Osteoblast (primary cell): ENCODE measurements at regions not wholly inside any gene's neighbourhood (a gene's known extent, or its start where the extent isn't known, plus 50 kb on each side); places are given as distances from the start of the nearest gene placed in this dataset.
"Not testable (repeated sequence)": the region's sequence is repeated elsewhere in the genome, so short reads cannot be mapped to it uniquely, and the experiment has no call there.

Source experiments
- DNase-seq: peaks from one replicate; pipeline ENCODE4 v3.0.0; 2011; ENCODE audit warnings: low spot score, mixed read lengths; ENCODE audit not compliant: insufficient read length; ENCODE audit errors: missing footprints
- H2AFZ ChIP-seq: 2 replicates; pipeline ENCODE4 v1.6.0; 2011; ENCODE audit warnings: mild to moderate bottlenecking, low read length
- H3K27ac ChIP-seq: 2 replicates; pipeline ENCODE4 v1.5.1; 2011; ENCODE audit warnings: mild to moderate bottlenecking, low read depth, low read length, moderate library complexity
- H3K27me3 ChIP-seq: 2 replicates; pipeline ENCODE4 v1.6.0; 2012; ENCODE audit warnings: mild to moderate bottlenecking, control low read depth, inconsistent platforms, low read length, moderate library complexity; ENCODE audit not compliant: insufficient read depth
- H3K36me3 ChIP-seq: 2 replicates; pipeline ENCODE4 v1.5.1; 2011; ENCODE audit warnings: mild to moderate bottlenecking, low read length, control low read depth, moderate library complexity; ENCODE audit not compliant: insufficient read depth
- H3K4me1 ChIP-seq: 2 replicates; pipeline ENCODE4 v1.5.1; 2011; ENCODE audit warnings: mild to moderate bottlenecking, low read length, control low read depth, moderate library complexity; ENCODE audit not compliant: insufficient read depth
- H3K4me2 ChIP-seq: 2 replicates; pipeline ENCODE4 v1.6.0; 2011; ENCODE audit warnings: mild to moderate bottlenecking, low read length; ENCODE audit not compliant: insufficient read depth
- H3K4me3 ChIP-seq: fragments of 200-600 bp; sonication (generic); 3 replicates; pipeline ENCODE4 v1.5.1; 2012; ENCODE audit warnings: mild to moderate bottlenecking, low read length, inconsistent platforms; ENCODE audit not compliant: insufficient read depth
- H3K79me2 ChIP-seq: 2 replicates; pipeline ENCODE4 v1.6.0; 2012; ENCODE audit warnings: mild to moderate bottlenecking, low read length, control low read depth, inconsistent platforms; ENCODE audit not compliant: insufficient read depth
- H3K9me3 ChIP-seq: 2 replicates; pipeline ENCODE4 v1.5.1; 2011; ENCODE audit warnings: low read depth, low read length, control low read depth
- H4K20me1 ChIP-seq: 2 replicates; pipeline ENCODE4 v1.6.0; 2012; ENCODE audit warnings: mild to moderate bottlenecking, low read length, control low read depth; ENCODE audit not compliant: insufficient read depth
- TF ChIP-seq, protein P1 (sequence below): IDR thresholded peaks from 2 replicates; pipeline ENCODE4 v1.5.1; 2011; ENCODE audit warnings: mild to moderate bottlenecking, low read depth, low read length, moderate library complexity; ENCODE audit errors: extremely low read depth

DNA sequence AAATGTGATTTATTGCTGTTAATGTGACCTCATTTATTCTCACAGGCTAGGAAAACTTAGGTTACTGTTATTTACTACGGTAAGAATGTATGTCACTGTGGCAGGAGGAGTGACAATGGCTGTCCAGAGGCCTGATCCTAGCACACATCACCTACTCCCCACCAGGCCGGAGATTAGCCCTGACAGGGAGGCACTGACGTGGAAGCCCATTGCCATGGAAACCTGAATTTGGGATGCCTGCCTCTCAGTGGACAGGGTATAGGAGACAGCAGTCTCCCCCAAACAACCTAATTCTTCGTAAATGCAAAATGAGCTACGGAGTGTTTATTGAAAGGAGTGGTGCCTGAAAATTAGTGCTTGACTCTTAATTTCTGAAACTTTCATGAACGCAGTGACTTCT is 87.6 kb upstream of the SMARCA2 start:
- no peaks in the 10 kb centered on the region for H3K79me2 ChIP-seq
- no peaks in the 10 kb centered on the region for H3K9me3 ChIP-seq
- no peak overlapping the region for H3K27ac ChIP-seq
- no peak for DNase-seq
- H4K20me1 ChIP-seq = no peaks in the 10 kb centered on the region
- no peak overlapping the region for H3K4me3 ChIP-seq
- no peak overlapping the region for H3K4me2 ChIP-seq
- no peaks in the 10 kb centered on the region for H3K27me3 ChIP-seq
- H3K36me3 ChIP-seq = no peaks in the 10 kb centered on the region
- TF ChIP-seq, protein P1, sequence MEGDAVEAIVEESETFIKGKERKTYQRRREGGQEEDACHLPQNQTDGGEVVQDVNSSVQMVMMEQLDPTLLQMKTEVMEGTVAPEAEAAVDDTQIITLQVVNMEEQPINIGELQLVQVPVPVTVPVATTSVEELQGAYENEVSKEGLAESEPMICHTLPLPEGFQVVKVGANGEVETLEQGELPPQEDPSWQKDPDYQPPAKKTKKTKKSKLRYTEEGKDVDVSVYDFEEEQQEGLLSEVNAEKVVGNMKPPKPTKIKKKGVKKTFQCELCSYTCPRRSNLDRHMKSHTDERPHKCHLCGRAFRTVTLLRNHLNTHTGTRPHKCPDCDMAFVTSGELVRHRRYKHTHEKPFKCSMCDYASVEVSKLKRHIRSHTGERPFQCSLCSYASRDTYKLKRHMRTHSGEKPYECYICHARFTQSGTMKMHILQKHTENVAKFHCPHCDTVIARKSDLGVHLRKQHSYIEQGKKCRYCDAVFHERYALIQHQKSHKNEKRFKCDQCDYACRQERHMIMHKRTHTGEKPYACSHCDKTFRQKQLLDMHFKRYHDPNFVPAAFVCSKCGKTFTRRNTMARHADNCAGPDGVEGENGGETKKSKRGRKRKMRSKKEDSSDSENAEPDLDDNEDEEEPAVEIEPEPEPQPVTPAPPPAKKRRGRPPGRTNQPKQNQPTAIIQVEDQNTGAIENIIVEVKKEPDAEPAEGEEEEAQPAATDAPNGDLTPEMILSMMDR = no peak
- H2AFZ ChIP-seq = no peak overlapping the region
- H3K4me1 ChIP-seq = no peaks in the 10 kb centered on the region

DNA sequence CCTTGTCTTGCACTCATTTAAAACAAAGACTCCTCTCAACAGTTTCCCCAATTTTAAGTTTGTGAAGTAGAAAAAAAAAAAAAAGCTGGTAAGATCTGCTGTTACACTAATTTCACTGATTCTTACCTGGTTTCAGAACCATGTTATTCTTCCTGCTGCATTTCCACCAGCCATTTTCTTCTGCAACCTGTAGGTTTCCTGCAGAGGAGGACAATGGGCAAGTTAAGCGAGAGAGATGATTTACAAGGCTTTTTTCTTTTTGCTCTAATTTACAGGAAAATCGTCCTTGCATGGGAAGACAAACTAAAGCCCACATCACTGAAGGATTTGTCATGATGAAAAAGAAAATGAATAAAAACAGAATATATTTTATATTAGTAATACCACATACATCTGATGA is 86.0 kb upstream of the SMARCA2 start:
- no peaks in the 10 kb centered on the region for H3K79me2 ChIP-seq
- no peak overlapping the region for H3K27ac ChIP-seq
- no peaks in the 10 kb centered on the region for H3K27me3 ChIP-seq
- no peak overlapping the region for H3K4me2 ChIP-seq
- no peak overlapping the region for H3K4me3 ChIP-seq
- TF ChIP-seq, protein P1 = no peak
- no peaks in the 10 kb centered on the region for H3K36me3 ChIP-seq
- DNase-seq = no peak
- H3K9me3 ChIP-seq = no peaks in the 10 kb centered on the region
- H4K20me1 ChIP-seq = no peaks in the 10 kb centered on the region
- no peaks in the 10 kb centered on the region for H3K4me1 ChIP-seq
- no peak overlapping the region for H2AFZ ChIP-seq

DNA sequence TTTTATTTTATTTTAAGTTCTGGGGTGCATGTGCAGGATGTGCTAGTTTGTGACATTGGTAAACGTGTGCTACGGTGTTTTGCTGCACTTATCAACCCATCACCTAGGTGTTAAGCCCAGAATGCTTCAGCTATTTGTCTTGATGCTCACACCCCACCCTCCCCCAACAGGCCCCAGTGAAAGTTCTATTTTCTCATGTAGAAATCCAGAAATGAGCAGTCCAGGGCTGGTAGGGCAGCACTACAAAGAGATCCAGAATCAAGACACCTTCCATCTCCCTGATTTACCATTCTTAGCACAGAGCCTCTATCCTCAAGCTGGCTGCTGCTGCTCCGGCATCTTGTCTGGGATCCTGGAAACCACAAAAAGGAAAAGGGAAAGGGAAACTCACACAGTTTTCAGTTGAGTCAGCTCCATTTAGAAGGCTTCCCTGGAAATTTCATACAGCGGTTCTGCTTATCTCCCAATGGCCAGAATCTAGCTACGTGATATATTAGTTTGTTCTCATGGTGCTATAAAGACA is 85.4 kb upstream of the SMARCA2 start:
- no peak for DNase-seq
- no peaks in the 10 kb centered on the region for H3K27me3 ChIP-seq
- no peak overlapping the region for H3K27ac ChIP-seq
- TF ChIP-seq, protein P1 = no peak
- H3K36me3 ChIP-seq = no peaks in the 10 kb centered on the region
- no peaks in the 10 kb centered on the region for H4K20me1 ChIP-seq
- no peak overlapping the region for H3K4me3 ChIP-seq
- H3K79me2 ChIP-seq = no peaks in the 10 kb centered on the region
- H3K4me2 ChIP-seq = no peak overlapping the region
- no peak overlapping the region for H2AFZ ChIP-seq
- H3K4me1 ChIP-seq = no peaks in the 10 kb centered on the region
- no peaks in the 10 kb centered on the region for H3K9me3 ChIP-seq

DNA sequence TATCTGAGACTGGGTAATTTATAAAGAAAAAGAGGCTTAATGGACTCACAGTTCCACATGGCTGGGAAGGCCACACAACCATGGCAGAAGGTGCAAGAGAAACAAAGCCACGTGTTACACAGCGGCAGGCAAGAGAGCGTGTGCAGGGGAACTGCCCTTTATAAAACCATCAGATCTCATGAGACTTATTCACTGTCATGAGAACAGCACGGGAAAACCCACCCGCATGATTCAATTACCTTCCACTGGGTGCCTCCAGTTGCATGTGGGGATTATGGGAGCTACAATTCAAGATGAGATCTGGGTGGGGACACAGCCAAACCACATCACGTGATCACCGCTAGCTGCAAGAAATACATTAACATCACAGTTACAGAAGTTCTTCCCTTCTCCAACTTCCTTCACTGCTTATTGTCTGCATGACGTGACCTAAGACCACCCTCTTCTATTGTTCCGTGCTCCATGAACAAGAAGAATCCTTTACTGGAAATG is 84.9 kb upstream of the SMARCA2 start:
- H3K4me1 ChIP-seq, H3K4me2 ChIP-seq, H2AFZ ChIP-seq, H3K27me3 ChIP-seq, H4K20me1 ChIP-seq, H3K27ac ChIP-seq, DNase-seq, H3K4me3 ChIP-seq, H3K36me3 ChIP-seq, H3K9me3 ChIP-seq, H3K79me2 ChIP-seq: not testable (repeated sequence)
